ENCODE measurements at regions not wholly inside any gene's neighbourhood (a gene's known extent, or its start where the extent isn't known, plus 50 kb on each side); places are given as distances from the start of the nearest gene placed in this dataset.

DNA sequence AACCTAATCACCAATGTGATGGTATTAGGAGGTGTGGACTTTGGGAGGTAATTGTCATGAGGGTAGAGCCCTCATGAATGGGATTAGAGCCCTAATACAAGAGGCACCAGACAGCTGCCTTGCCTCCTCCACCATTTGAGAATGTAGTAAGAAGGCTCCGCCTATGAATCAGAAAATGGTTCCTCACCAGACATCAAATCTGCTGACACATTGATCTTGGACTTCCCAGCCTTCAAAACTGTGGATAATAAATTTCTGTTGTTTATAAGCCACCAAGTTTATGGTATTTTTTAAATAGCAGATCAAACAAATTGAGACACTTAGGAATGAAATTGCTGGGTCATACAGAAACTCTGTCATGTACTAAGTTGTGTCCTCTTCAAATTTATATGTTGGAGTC, 56.8 kb upstream of the COL6A5 start:
- FAIRE-seq (no peak), DNase-seq (ENCODE audit: insufficient read length) (no peak)
- TF ChIP-seq POLR2A (IDR thresholded peaks at IDR 0.05; ENCODE audit: low read depth, low read length), result no peak
- TF ChIP-seq POLR2AphosphoS5 (IDR thresholded peaks at IDR 0.05; ENCODE audit: low read depth, low read length), result no peak
- TF ChIP-seq TAF1 (IDR thresholded peaks at IDR 0.05; ENCODE audit: borderline replicate concordance, low read depth, low read length), result no peak

DNA sequence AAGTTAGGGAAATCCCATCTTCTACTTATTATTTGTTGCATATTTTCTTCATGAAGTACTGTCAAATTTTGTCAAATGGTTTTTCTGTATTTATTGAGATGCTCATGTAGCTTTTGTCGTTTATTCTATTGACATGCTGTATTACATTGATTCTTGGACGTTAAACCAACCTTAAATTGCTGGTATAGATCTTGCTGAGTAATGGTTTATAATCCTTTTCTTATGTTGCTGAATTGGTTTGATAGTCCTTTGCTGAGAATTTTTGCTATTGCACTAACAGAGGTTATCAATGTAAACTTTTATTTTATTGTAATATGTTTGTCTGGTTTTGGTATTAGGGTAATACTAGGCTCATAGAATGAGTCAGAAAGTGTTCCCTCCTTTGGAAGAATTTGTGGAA, 54.3 kb upstream of the COL6A5 start:
- DNase-seq (ENCODE audit: insufficient read length) (no peak), FAIRE-seq (no peak)
- TF ChIP-seq POLR2AphosphoS5 (IDR thresholded peaks at IDR 0.05; ENCODE audit: low read depth, low read length), result no peak
- no peak for TF ChIP-seq POLR2A (IDR thresholded peaks at IDR 0.05; ENCODE audit: low read depth, low read length)
- TF ChIP-seq TAF1 (IDR thresholded peaks at IDR 0.05; ENCODE audit: borderline replicate concordance, low read depth, low read length), result no peak

DNA sequence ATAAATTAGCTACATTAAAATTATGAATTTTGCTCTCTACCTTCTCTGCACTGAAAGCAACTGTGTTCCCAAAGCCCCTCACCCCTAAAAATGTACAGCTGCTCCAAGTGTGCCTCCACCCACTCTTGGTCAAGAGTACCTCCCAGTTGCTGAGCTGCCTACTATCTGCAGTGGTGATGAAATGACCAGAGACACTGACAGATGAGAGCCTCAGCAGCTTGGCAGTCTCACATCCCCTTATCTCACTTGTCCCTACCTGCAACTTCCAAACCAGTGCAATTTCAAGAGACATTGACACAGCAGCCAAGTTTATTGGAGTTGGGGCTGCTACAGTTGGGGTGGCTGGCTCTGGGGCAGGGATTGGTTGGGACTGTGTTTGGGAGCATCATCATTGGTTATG, 52.2 kb upstream of the COL6A5 start:
- FAIRE-seq, result no peak
- TF ChIP-seq POLR2A (IDR thresholded peaks at IDR 0.05; ENCODE audit: low read depth, low read length) (no peak), TAF1 (IDR thresholded peaks at IDR 0.05; ENCODE audit: borderline replicate concordance, low read depth, low read length) (no peak), POLR2AphosphoS5 (IDR thresholded peaks at IDR 0.05; ENCODE audit: low read depth, low read length) (no peak)

More for the DNA sequence above, 52.2 kb upstream of the COL6A5 start:
- no peak for DNase-seq (ENCODE audit: insufficient read length)

Data from GM12892 (cell line).